ENCODE measurements at regions not wholly inside any gene's neighbourhood (a gene's known extent, or its start where the extent isn't known, plus 50 kb on each side); places are given as distances from the start of the nearest gene placed in this dataset.

DNA sequence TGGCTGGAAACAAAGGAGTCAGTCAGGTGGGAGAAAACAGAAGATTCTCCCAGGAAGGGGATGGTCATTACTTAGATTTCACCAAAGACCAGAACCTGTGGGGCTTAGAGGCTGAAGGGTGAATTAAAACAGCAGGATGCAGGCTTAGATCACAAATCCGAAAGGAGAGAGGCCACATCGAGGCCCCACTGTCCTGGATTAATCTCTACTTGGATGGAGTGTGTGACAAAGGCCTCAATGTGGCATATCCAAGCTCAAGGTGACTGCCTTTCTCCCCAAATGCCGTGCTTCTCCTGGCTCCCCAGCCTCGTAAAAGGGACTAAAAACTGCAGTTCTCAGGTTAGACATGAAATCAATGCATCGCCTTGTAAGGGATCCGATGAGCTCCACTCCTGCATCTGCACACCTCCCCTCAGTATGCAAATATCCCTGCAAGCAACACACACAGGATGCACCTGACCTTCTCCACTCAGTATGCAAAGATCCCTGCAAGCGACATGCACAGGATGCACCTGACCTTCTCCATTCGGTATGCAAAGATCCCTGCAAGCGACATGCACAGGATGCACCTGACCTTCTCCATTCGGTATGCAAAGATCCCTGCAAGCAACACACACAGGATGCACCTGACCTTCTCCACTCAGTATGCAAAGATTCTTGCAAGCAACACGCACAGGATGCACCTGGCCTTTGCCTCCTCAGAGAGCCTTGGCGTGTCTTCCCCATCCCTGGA, 447.4 kb downstream of the BRD1 start:
- TF ChIP-seq, protein P1, sequence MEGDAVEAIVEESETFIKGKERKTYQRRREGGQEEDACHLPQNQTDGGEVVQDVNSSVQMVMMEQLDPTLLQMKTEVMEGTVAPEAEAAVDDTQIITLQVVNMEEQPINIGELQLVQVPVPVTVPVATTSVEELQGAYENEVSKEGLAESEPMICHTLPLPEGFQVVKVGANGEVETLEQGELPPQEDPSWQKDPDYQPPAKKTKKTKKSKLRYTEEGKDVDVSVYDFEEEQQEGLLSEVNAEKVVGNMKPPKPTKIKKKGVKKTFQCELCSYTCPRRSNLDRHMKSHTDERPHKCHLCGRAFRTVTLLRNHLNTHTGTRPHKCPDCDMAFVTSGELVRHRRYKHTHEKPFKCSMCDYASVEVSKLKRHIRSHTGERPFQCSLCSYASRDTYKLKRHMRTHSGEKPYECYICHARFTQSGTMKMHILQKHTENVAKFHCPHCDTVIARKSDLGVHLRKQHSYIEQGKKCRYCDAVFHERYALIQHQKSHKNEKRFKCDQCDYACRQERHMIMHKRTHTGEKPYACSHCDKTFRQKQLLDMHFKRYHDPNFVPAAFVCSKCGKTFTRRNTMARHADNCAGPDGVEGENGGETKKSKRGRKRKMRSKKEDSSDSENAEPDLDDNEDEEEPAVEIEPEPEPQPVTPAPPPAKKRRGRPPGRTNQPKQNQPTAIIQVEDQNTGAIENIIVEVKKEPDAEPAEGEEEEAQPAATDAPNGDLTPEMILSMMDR (IDR thresholded peaks at IDR 0.05) = no peak
- no peak for TF ChIP-seq POLR2A (IDR thresholded peaks at IDR 0.05)

Data from heart left ventricle (tissue), 13 donors.